ENCODE measurements at regions not wholly inside any gene's neighbourhood (a gene's known extent, or its start where the extent isn't known, plus 50 kb on each side); places are given as distances from the start of the nearest gene placed in this dataset.

- no peak for DNase-seq (ENCODE audit: extremely low spot score, insufficient read length, low read depth)
- no peak for FAIRE-seq
Measured at GRCh38 chr10:83817797-83818196, 321.5 kb upstream of the GHITM start.

GRCh38 chr10:83819609-83820008, 319.7 kb upstream of the GHITM start:
- DNase-seq (ENCODE audit: extremely low spot score, insufficient read length, low read depth) (no peak), FAIRE-seq (no peak)

GRCh38 chr10:83820033-83820432, 319.3 kb upstream of the GHITM start:
- no peak for FAIRE-seq
- no peak for DNase-seq (ENCODE audit: extremely low spot score, insufficient read length, low read depth)

- no peak for FAIRE-seq
- DNase-seq (ENCODE audit: extremely low spot score, insufficient read length, low read depth), result no peak
Measured at GRCh38 chr10:83824099-83824498, 315.2 kb upstream of the GHITM start.

GRCh38 chr10:83834096-83834495, 305.2 kb upstream of the GHITM start:
- FAIRE-seq (no peak), DNase-seq (ENCODE audit: extremely low spot score, insufficient read length, low read depth) (no peak)

- no peak for FAIRE-seq
- DNase-seq (ENCODE audit: extremely low spot score, insufficient read length, low read depth), result no peak
Measured at GRCh38 chr10:83835945-83836745, 303.2 kb upstream of the GHITM start.

- DNase-seq (ENCODE audit: extremely low spot score, insufficient read length, low read depth) (no peak), FAIRE-seq (no peak)
Measured at GRCh38 chr10:83848677-83849076, 290.6 kb upstream of the GHITM start.

- no peak for FAIRE-seq
Measured at GRCh38 chr10:83849150-83849549, 290.2 kb upstream of the GHITM start.

GRCh38 chr10:83852146-83852545, 287.2 kb upstream of the GHITM start:
- DNase-seq (ENCODE audit: extremely low spot score, insufficient read length, low read depth), result no peak
- no peak for FAIRE-seq

More at GRCh38 chr10:83849150-83849549, 290.2 kb upstream of the GHITM start:
- DNase-seq (ENCODE audit: extremely low spot score, insufficient read length, low read depth), result no peak

GRCh38 chr10:83862723-83863122, 276.6 kb upstream of the GHITM start:
- FAIRE-seq (no peak), DNase-seq (ENCODE audit: extremely low spot score, insufficient read length, low read depth) (no peak)

- FAIRE-seq (no peak), DNase-seq (ENCODE audit: extremely low spot score, insufficient read length, low read depth) (no peak)
Measured at GRCh38 chr10:83863283-83863966, 275.9 kb upstream of the GHITM start.

- FAIRE-seq, result no peak
- DNase-seq (ENCODE audit: extremely low spot score, insufficient read length, low read depth), result no peak
Measured at GRCh38 chr10:83869898-83870297, 269.4 kb upstream of the GHITM start.

GRCh38 chr10:83871187-83872081, 267.9 kb upstream of the GHITM start:
- peak; percentile 89 for FAIRE-seq
- peak; percentile 26 for DNase-seq (ENCODE audit: extremely low spot score, insufficient read length, low read depth)

- DNase-seq (ENCODE audit: extremely low spot score, insufficient read length, low read depth) (no peak), FAIRE-seq (no peak)
Measured at GRCh38 chr10:83880252-83880791, 259.0 kb upstream of the GHITM start.

- no peak for DNase-seq (ENCODE audit: extremely low spot score, insufficient read length, low read depth)
- no peak for FAIRE-seq
Measured at GRCh38 chr10:83881661-83882060, 257.6 kb upstream of the GHITM start.

- no peak for FAIRE-seq
- no peak for DNase-seq (ENCODE audit: extremely low spot score, insufficient read length, low read depth)
Measured at GRCh38 chr10:83886871-83887270, 252.4 kb upstream of the GHITM start.

GRCh38 chr10:83892737-83893136, 246.6 kb upstream of the GHITM start:
- DNase-seq (ENCODE audit: extremely low spot score, insufficient read length, low read depth) (no peak), FAIRE-seq (no peak)

- DNase-seq (ENCODE audit: extremely low spot score, insufficient read length, low read depth) (no peak), FAIRE-seq (no peak)
Measured at GRCh38 chr10:83896219-83896618, 243.1 kb upstream of the GHITM start.

GRCh38 chr10:83897626-83898025, 241.7 kb upstream of the GHITM start:
- DNase-seq (ENCODE audit: extremely low spot score, insufficient read length, low read depth), result no peak
- no peak for FAIRE-seq

GRCh38 chr10:83908506-83908905, 230.8 kb upstream of the GHITM start:
- no peak for DNase-seq (ENCODE audit: extremely low spot score, insufficient read length, low read depth)
- FAIRE-seq, result no peak
